ENCODE measurements at regions not wholly inside any gene's neighbourhood (a gene's known extent, or its start where the extent isn't known, plus 50 kb on each side); places are given as distances from the start of the nearest gene placed in this dataset.

DNA sequence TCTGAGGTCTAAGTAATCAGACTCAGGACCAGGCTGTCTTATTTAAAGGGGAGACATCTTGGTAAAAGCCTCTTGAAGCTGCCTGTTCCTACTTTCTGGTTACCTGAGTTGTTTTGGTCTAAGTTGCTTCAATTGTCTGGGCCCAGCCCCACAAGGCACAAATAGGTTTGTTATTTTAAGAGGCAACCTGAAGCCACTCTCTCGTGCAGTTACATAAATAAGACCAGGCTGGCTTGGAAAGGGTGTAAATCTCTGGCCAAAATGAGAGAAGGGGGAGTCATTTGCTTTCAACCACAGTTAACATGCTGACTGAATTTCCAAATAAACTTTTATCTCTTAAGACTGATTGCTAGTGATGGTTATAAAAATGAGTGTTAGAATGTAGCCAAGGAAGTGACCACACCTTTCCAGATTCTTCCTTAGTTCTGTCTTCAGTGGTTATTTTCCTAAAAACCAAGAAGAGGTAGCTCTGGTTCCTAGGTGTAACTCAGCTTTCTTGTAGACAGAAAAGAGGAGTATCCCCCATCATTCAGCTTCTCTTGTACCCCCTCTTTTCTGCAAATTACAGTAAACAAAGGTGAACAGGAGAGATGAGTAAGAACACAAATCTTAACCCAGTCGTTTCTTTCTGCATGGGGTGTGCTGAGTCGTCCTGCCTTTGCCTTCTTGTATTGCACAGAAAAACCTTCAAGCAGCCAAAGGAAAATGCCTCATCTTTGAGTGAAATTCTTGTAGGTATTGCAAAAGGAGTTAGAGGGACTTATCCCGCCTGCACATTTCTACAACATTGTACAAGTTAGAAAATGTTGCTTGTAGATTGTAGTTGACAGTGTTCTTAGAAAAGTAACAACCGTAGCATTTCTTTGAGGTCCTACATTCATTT, 161.5 kb upstream of the NT5C1B start:
- TF ChIP-seq, protein P1, sequence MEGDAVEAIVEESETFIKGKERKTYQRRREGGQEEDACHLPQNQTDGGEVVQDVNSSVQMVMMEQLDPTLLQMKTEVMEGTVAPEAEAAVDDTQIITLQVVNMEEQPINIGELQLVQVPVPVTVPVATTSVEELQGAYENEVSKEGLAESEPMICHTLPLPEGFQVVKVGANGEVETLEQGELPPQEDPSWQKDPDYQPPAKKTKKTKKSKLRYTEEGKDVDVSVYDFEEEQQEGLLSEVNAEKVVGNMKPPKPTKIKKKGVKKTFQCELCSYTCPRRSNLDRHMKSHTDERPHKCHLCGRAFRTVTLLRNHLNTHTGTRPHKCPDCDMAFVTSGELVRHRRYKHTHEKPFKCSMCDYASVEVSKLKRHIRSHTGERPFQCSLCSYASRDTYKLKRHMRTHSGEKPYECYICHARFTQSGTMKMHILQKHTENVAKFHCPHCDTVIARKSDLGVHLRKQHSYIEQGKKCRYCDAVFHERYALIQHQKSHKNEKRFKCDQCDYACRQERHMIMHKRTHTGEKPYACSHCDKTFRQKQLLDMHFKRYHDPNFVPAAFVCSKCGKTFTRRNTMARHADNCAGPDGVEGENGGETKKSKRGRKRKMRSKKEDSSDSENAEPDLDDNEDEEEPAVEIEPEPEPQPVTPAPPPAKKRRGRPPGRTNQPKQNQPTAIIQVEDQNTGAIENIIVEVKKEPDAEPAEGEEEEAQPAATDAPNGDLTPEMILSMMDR (IDR thresholded peaks at IDR 0.05; ENCODE audit: low read depth, low read length) = no peak
- TF ChIP-seq EZH2phosphoT487 (IDR thresholded peaks at IDR 0.05; ENCODE audit: low read depth) = no peak
